Activated gamma-delta T cell treated with Interleukin-2 at 50 U/mL for 16 hours (primary cell): ENCODE measurements at regions not wholly inside any gene's neighbourhood (a gene's known extent, or its start where the extent isn't known, plus 50 kb on each side); places are given as distances from the start of the nearest gene placed in this dataset.
A peak's percentile ranks its signal among the peaks of the same experiment; 100 is the strongest.

Experiments used
- DNase-seq: peaks from one replicate; pipeline ENCODE4 v3.0.0-alpha.2; 2020

- no peak for DNase-seq
Measured at GRCh38 chr4:123455360-123455759, 58.8 kb downstream of the SPRY1 start.

- no peak for DNase-seq
Measured at GRCh38 chr4:123462007-123462406, 65.4 kb downstream of the SPRY1 start.

GRCh38 chr4:123463869-123464268, 67.3 kb downstream of the SPRY1 start:
- no peak for DNase-seq

GRCh38 chr4:123465416-123465815, 68.8 kb downstream of the SPRY1 start:
- no peak for DNase-seq

GRCh38 chr4:123466080-123466785, 69.6 kb downstream of the SPRY1 start:
- no peak for DNase-seq

GRCh38 chr4:123468479-123469031, 72.0 kb downstream of the SPRY1 start:
- DNase-seq = no peak

GRCh38 chr4:123469245-123469644, 72.7 kb downstream of the SPRY1 start:
- DNase-seq = no peak

GRCh38 chr4:123469696-123470095, 73.1 kb downstream of the SPRY1 start:
- DNase-seq = no peak

- DNase-seq = no peak
Measured at GRCh38 chr4:123470640-123471039, 74.0 kb downstream of the SPRY1 start.

GRCh38 chr4:123471655-123472369, 75.2 kb downstream of the SPRY1 start:
- DNase-seq = no peak

GRCh38 chr4:123474817-123475216, 78.2 kb downstream of the SPRY1 start:
- DNase-seq = no peak

GRCh38 chr4:123476089-123476488, 79.5 kb downstream of the SPRY1 start:
- DNase-seq = no peak

- DNase-seq = peak; percentile 13
Measured at GRCh38 chr4:123477711-123478209, 81.2 kb downstream of the SPRY1 start.

GRCh38 chr4:123478859-123479345, 82.3 kb downstream of the SPRY1 start:
- DNase-seq = no peak

- DNase-seq = no peak
Measured at GRCh38 chr4:123479944-123480343, 83.3 kb downstream of the SPRY1 start.

GRCh38 chr4:123480706-123481418, 84.3 kb downstream of the SPRY1 start:
- no peak for DNase-seq

GRCh38 chr4:123481717-123482116, 85.1 kb downstream of the SPRY1 start:
- DNase-seq = no peak

- no peak for DNase-seq
Measured at GRCh38 chr4:123484291-123484926, 87.8 kb downstream of the SPRY1 start.

- no peak for DNase-seq
Measured at GRCh38 chr4:123485601-123486000, 89.0 kb downstream of the SPRY1 start.

- no peak for DNase-seq
Measured at GRCh38 chr4:123488916-123489315, 92.3 kb downstream of the SPRY1 start.

- DNase-seq = no peak
Measured at GRCh38 chr4:123495530-123495929, 98.9 kb downstream of the SPRY1 start.

GRCh38 chr4:123496421-123496820, 99.8 kb downstream of the SPRY1 start:
- no peak for DNase-seq

GRCh38 chr4:123497340-123497739, 100.7 kb downstream of the SPRY1 start:
- no peak for DNase-seq
